Epithelial cell of prostate (primary cell): ENCODE measurements at regions not wholly inside any gene's neighbourhood (a gene's known extent, or its start where the extent isn't known, plus 50 kb on each side); places are given as distances from the start of the nearest gene placed in this dataset.
"Not testable (repeated sequence)": the region's sequence is repeated elsewhere in the genome, so short reads cannot be mapped to it uniquely, and the experiment has no call there.

Source experiments
- DNase-seq: peaks from one replicate; pipeline ENCODE4 v3.0.0-alpha.2; 2011; ENCODE audit warnings: low read depth, low spot score
- H3K27ac ChIP-seq: fragments of 450-650 bp; 2 replicates; pipeline ENCODE4 v1.5.1; 2017; ENCODE audit warnings: mild to moderate bottlenecking

DNA sequence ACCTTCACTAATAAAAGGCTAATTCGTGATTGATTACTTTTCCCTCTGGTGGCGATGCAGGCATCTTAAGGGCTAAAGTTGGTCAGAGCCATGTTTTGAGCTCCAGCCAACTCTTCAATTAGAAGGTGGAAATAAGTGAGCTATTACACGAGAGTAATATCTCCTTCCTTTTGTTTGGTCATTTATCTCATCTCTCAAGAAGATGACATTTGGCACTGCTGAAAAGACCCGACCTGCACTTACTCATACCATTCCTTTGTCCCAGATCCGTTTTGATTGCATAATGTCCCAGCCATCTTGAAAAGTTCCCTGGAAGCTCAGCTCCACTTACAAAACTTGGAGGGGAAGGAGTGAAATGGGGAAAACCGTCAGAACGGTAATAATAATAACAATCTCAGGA is 316.2 kb downstream of the VRK1 start:
- DNase-seq, result no peak
- no peak overlapping the region for H3K27ac ChIP-seq

- no peak overlapping the region for H3K27ac ChIP-seq
- no peak for DNase-seq
Measured at GRCh38 chr14:97116546-97116945, 319.4 kb downstream of the VRK1 start.

DNA sequence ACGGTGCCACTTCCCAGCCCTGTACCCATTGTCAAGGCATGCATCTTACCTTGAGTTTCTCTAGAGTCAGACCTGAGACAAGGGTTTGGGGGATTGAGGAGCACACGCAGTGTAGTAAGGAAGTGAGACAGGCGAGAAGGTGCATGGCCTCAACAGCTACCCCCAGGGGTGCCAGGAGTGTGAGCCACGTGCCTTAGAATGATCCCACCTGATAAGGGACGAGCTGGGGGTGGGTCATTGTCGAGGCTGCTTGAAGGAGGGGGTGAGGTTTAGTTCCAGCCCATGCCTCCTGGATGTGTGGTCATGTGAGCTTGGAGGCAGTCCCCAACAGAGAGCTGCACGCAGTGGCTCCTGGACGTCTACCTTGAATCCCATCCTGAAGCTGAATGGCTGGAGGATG is 320.5 kb downstream of the VRK1 start:
- DNase-seq, result no peak

DNA sequence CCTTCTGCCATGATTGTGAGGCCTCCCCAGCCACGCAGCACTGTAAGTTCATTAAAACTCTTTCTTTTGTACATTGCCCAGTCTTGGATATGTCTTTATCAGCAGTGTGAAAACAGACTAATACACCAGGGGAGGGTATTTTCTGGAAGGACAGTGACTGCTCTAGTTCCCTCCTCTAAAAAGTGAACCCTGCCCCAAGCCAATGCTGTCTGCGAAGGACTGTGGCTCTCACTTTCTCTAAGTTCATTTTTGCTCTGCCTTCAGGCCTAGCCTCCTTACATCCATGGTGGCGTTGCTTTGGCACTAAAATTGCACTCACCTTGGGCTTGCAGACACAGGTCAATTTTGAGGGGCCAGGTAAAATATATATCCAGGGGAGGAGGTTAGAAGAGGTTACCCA is 323.0 kb downstream of the VRK1 start:
- H3K27ac ChIP-seq, result no peak overlapping the region
- no peak for DNase-seq

More for the DNA sequence above, 320.5 kb downstream of the VRK1 start:
- H3K27ac ChIP-seq, result no peak overlapping the region

- no peak for DNase-seq
Measured at GRCh38 chr14:97120611-97121031, 323.4 kb downstream of the VRK1 start.

GRCh38 chr14:97129639-97130038 is 332.5 kb downstream of the VRK1 start:
- no peak overlapping the region for H3K27ac ChIP-seq
- no peak for DNase-seq

More at GRCh38 chr14:97120611-97121031, 323.4 kb downstream of the VRK1 start:
- H3K27ac ChIP-seq, result no peak overlapping the region

DNA sequence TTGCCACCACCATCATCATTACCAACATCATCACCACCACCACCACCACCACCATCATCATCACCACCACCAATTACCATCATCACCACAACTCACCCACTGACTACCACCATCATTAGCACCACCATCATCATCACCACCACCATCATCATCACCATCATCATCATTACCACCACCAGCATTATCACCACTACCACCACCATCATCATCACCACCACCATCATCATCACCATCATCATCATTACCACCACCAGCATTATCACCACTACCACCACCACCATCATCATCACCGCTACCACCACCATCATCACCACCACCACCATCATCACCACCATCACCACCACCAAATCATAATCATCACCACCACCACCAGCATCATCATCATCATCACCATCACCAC is 338.7 kb downstream of the VRK1 start:
- not testable (repeated sequence) for DNase-seq

GRCh38 chr14:97137705-97138104 is 340.5 kb downstream of the VRK1 start:
- no peak overlapping the region for H3K27ac ChIP-seq
- DNase-seq, result no peak

More for the DNA sequence above, 338.7 kb downstream of the VRK1 start:
- H3K27ac ChIP-seq, result not testable (repeated sequence)

DNA sequence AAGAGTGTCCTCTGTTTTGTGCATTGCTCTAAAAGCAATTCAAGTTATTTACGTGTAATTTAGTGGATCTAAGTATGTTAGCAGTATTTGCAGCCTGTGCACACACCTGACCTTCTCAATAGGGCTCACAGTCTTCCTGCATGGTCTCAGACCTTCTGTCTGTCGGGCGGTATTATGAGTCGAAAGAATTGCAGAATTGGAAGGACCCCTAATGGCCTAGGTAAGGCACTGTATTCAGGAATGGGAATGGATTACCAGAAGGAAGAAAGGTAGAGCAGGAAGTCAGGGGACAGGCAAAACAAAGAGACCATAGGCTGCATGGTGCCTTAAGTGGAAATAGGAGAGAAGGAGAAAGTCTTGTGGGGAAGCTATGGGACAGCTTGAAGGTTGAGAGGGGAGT is 341.6 kb downstream of the VRK1 start:
- no peak for DNase-seq
- H3K27ac ChIP-seq, result no peak overlapping the region

DNA sequence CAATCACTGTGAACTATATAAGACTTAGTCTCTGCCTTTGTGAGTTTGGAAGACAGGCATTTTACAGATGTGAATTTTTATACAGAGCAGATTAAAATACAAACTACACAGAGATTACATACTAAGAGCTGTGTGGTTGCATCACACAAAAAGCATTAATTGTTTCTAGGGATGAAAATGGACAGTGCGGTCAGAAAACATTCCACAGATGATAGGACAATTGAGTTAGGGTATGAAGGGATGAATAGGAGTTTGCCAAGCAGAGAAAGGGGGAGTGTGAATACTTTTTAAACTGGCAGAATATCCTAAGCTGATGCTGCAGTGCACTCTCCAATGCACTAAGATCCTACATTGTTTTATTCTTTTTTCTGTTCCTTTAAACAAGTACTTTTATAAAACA is 345.8 kb downstream of the VRK1 start:
- H3K27ac ChIP-seq, result no peak overlapping the region
- no peak for DNase-seq

GRCh38 chr14:97143456-97143855 is 346.3 kb downstream of the VRK1 start:
- DNase-seq, result no peak
- no peak overlapping the region for H3K27ac ChIP-seq

GRCh38 chr14:97148021-97148420 is 350.8 kb downstream of the VRK1 start:
- DNase-seq, H3K27ac ChIP-seq: not testable (repeated sequence)

GRCh38 chr14:97149775-97150174 is 352.6 kb downstream of the VRK1 start:
- DNase-seq, result no peak
- no peak overlapping the region for H3K27ac ChIP-seq

- no peak overlapping the region for H3K27ac ChIP-seq
- no peak for DNase-seq
Measured at GRCh38 chr14:97153527-97153926, 356.3 kb downstream of the VRK1 start.

GRCh38 chr14:97155320-97155719 is 358.1 kb downstream of the VRK1 start:
- DNase-seq, result no peak
- no peak overlapping the region for H3K27ac ChIP-seq

GRCh38 chr14:97155814-97156213 is 358.6 kb downstream of the VRK1 start:
- DNase-seq, result no peak
- H3K27ac ChIP-seq, result no peak overlapping the region

GRCh38 chr14:97156705-97157104 is 359.5 kb downstream of the VRK1 start:
- no peak for DNase-seq

DNA sequence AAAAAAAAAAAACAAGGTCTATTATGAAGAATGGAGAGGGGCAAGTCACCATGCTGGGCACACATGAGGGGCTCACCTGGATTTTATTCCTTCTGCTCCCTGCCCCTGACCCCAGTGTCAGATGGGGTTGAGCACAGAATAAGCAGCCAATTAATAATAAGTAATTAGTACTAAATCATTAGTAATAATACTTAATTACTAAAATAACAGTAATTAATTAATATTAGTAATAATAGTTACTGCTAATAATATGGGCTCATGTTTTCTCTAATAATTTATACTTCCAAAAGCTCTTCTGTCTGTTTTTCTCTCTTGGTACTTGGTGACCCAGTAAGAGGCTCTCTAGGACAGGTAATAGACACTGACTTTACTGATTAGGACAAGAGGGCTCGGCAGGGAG is 360.9 kb downstream of the VRK1 start:
- no peak for DNase-seq
- H3K27ac ChIP-seq, result no peak overlapping the region

More at GRCh38 chr14:97156705-97157104, 359.5 kb downstream of the VRK1 start:
- H3K27ac ChIP-seq, result no peak overlapping the region

DNA sequence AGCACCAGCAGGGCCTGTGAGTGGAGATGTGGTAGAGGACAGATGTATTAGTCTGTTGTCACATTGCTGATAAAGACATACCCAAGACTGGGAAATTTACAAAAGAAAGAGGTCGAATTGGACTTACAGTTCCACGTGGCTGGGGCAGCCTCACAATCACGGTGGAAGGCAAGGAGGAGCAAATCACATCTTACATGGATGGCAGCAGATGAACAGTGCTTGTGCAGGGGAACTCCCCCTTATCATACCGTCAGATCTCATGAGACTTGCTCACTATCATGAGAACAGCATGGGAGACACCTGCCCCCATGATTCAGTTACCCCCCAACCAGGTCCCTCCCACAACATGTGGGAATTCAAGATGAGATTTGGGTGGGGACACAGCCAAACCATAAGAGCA is 361.9 kb downstream of the VRK1 start:
- no peak overlapping the region for H3K27ac ChIP-seq
- DNase-seq, result no peak

GRCh38 chr14:97162621-97163020 is 365.4 kb downstream of the VRK1 start:
- DNase-seq, result no peak

GRCh38 chr14:97164021-97164420 is 366.8 kb downstream of the VRK1 start:
- no peak overlapping the region for H3K27ac ChIP-seq
- no peak for DNase-seq

More at GRCh38 chr14:97162621-97163020, 365.4 kb downstream of the VRK1 start:
- H3K27ac ChIP-seq, result no peak overlapping the region

DNA sequence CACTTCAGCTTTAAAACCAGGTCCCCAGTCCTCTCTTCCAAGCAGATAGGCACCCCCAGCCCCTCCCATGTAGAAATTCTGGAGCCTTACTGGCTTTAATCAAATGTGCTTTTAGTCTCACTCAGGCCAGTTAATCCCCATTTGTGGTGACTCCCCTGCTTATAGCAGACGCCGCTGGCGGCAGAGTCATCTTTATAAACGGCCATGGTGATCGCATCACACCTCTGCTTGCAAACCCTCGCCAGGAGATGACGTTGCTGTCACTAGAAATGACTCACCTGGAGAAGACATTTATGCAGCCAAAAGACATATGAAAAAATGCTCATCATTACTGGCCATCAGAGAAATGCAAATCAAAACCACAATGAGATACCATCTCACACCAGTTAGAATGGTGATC is 369.3 kb downstream of the VRK1 start:
- no peak overlapping the region for H3K27ac ChIP-seq
- no peak for DNase-seq

- DNase-seq, H3K27ac ChIP-seq: not testable (repeated sequence)
Measured at GRCh38 chr14:97167577-97167976, 370.4 kb downstream of the VRK1 start.
